ENCODE measurements at regions not wholly inside any gene's neighbourhood (a gene's known extent, or its start where the extent isn't known, plus 50 kb on each side); places are given as distances from the start of the nearest gene placed in this dataset.

DNA sequence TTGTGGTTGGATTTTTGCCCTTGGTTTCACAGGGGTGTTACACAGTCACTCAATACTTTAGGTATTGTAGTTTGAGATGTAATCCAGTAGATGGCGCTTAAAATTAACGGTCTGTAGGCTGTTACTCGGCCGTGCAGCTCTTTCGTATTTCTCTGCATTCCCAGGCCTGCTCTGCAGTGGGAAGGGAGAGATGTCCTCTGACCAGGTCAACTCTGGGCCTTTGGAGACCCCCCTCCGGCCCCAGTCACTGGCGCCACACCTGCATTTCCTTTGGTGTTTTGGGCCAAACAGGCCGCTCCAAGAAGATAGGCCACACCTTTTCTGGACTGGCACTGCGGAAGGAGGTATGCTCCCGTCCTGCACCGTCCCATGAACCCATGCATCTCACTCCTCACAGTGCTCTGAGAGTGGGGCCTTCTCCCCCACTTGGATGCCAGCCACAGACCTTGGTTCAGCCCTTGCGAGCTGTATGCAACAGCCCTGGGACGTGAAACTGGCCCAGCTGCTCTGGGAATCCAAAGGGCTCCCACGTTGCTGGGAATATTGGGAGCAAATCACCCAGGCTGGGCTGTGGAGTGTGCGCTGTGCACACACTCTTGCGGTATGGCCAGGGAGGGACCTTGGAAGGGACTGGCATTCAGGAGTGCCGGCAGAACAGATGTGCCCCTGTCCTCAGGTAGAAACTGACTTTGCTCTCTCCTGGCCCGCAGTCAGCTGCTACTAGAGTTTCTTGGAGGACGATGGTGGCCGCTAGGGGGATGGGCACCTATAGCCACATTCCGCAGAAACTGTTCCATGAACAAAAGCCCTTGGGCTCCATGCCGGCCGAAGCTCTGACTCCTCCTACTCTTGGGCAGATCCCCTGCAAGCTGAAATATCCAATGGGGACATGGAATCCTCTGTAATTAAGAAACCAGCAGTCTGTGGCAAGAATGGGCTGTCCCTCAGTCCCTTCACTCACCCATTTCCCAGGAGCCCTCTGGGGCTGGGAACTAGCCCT is 410.5 kb upstream of the CADM2 start:
- no peak for TF ChIP-seq EZH2phosphoT487 (IDR thresholded peaks at IDR 0.05; ENCODE audit: borderline replicate concordance, low read length)
- peak; percentile 84 for TF ChIP-seq CTCF (conservative IDR thresholded peaks at IDR 0.05; ENCODE audit: low read depth, low read length)

Data from PC-3 (cell line).